ENCODE measurements at regions not wholly inside any gene's neighbourhood (a gene's known extent, or its start where the extent isn't known, plus 50 kb on each side); places are given as distances from the start of the nearest gene placed in this dataset.

DNA sequence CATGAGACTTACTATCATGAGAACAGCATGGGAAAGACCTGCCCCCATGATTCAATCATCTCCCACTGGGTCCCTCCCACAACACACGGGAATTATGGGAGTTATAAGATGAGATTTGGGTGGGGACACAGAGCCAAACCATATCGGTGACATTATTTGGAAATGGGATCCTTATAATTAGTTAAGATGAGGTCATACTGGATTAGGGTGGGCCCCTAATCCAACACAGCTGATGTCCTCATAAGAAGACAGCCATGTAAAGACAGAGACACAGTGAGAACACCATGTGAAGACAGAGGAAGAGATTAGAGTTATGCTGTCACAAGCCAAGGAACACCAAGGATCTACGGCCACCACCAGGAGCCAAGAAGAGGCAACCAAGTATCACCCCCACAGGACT is 161.7 kb downstream of the SPTSSA start:
- ChIA-PET CTCF (interaction anchor here (1.3 to 8.9 kb wide), 4 partner anchors 24 to 1725 kb away, joined by 3 to 71 read pairs (median 5); no protein-coding TSS in a partner anchor), POLR2A (no interaction called here)
- TF ChIP-seq, protein P1, sequence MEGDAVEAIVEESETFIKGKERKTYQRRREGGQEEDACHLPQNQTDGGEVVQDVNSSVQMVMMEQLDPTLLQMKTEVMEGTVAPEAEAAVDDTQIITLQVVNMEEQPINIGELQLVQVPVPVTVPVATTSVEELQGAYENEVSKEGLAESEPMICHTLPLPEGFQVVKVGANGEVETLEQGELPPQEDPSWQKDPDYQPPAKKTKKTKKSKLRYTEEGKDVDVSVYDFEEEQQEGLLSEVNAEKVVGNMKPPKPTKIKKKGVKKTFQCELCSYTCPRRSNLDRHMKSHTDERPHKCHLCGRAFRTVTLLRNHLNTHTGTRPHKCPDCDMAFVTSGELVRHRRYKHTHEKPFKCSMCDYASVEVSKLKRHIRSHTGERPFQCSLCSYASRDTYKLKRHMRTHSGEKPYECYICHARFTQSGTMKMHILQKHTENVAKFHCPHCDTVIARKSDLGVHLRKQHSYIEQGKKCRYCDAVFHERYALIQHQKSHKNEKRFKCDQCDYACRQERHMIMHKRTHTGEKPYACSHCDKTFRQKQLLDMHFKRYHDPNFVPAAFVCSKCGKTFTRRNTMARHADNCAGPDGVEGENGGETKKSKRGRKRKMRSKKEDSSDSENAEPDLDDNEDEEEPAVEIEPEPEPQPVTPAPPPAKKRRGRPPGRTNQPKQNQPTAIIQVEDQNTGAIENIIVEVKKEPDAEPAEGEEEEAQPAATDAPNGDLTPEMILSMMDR (IDR thresholded peaks at IDR 0.05; ENCODE audit: control extremely low read depth, extremely low read depth, low read depth, missing control alignments): no peak
- DNase-seq (ENCODE audit: extremely low spot score): no peak

DNA sequence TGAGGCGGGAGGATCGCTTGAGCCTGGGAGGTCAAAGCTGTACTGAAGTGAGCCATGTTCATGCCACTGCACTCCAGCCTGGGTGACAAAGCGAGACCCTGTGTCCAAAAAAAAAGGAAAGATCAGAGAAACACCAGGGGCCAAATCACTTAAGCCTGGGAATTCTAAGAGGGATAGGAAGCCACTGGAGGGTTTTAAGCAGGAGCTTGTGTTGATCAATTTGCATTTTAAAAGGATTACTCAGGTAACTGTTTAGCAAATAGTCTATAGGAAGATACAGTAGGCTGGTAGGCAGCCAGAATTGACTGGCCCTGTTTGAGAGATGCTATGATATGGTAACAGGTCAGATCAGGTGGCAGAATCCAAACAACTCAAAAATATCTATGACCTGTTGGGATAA is 162.7 kb downstream of the SPTSSA start:
- POLR2A ChIA-PET: no interaction called here
- CTCF ChIA-PET: no interaction called here
- TF ChIP-seq, protein P1 (IDR thresholded peaks at IDR 0.05; ENCODE audit: control extremely low read depth, extremely low read depth, low read depth, missing control alignments): no peak
- no peak for DNase-seq (ENCODE audit: extremely low spot score)

DNA sequence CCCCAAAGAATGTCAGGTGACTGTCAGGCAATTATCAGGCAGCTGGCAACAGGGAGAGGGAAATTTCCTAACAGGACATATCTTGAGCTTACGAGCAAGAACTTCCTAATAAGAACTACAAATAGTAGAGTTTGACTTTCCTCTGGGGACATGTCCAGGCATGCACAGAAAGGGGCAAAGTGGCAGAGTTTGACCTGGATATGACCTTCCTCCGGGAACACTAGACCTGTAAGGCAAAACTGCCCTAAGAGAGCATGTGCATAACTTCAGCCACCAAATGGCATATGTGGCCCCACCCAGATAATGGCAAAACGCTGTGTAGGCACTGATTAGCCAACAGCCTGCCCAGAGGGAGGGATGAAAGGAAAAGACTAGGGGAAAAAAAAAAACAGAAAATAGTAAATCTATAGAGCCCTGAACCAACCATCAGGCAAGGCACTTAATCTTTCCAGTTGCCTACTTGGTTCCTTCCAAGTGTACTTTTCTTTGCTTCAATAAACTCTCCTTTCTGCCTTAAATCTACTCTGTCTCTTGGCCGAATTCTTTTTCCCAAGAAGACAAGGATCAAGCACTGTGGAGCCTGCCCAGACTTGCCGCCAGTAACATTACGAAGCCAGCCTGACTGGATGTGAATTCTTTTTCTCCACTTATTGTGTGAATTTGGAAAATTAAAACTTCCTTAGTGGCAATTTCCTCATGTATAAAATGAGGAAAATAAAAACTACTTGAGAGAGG is 164.1 kb downstream of the SPTSSA start:
- TF ChIP-seq, protein P1 (IDR thresholded peaks at IDR 0.05; ENCODE audit: control extremely low read depth, extremely low read depth, low read depth, missing control alignments): no peak
- ChIA-PET CTCF (no interaction called here), POLR2A (no interaction called here)
- no peak for DNase-seq (ENCODE audit: extremely low spot score)

DNA sequence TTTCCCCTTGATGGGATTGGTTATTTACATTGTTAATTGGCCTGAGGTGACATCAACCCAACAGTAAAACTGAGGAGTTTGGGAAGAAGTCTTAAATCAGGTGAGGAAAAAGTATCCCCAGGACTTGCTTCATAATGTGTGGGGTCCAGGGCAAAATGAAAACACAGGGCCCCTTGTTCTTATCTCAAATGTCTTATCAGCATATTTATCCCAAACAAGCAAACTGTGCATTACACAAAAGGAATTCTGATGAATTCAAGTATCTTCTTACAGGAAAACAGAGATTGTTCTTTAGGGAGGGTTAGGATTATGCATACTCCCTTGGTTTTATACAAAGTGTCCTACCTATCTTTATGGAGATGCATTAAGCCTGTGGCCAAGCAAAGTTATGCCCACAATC is 178.4 kb downstream of the SPTSSA start:
- POLR2A ChIA-PET: no interaction called here
- CTCF ChIA-PET: no interaction called here
- TF ChIP-seq, protein P1 (IDR thresholded peaks at IDR 0.05; ENCODE audit: control extremely low read depth, extremely low read depth, low read depth, missing control alignments): no peak
- DNase-seq (ENCODE audit: extremely low spot score): no peak

DNA sequence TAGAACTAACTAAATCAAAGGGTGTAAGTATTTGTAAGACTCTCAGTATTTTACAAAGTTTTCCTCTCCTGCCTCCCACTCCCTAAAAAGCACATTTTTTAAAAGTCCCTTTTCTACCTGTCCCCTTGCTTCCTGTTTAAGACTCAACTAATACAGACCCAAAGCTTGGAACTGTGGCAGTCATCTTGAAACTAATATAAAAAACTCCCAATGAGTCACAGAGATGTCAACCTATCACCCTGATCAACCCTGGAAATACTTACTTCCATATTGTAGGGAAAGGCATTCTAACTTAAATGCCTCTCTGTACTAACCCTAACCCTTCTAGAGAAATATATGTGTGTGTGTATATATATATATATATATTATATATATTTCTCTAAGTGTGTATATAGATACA is 184.8 kb downstream of the SPTSSA start:
- ChIA-PET POLR2A (no interaction called here), CTCF (interaction anchor here (0.7 to 1.4 kb wide), 2 partner anchors 18 to 46 kb away, joined by 3 to 4 read pairs; no protein-coding TSS in a partner anchor)
- TF ChIP-seq, protein P1 (IDR thresholded peaks at IDR 0.05; ENCODE audit: control extremely low read depth, extremely low read depth, low read depth, missing control alignments): no peak
- no peak for DNase-seq (ENCODE audit: extremely low spot score)

DNA sequence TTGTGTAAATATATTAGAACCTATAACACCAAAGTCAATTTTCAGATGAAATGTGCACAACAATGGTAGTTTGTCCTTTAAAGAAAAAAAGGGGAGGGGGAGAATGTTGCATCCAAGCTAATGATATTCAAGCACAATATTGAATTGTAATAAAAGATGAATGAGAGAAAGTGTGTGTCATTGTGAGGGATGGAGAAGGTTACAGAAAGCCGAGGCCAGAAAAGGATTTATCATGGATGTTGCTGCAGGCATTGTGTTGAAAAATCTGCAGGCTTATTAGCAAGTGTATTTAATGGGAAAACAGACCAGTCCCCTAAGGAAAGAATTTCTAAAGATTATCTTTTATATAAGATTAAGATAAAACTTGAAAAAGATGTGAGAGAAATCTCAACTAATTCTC is 186.5 kb downstream of the SPTSSA start:
- ChIA-PET CTCF (interaction anchor here (0.8 kb wide), 1 partner anchor 16 kb away, joined by 3 read pairs; no protein-coding TSS in a partner anchor), POLR2A (no interaction called here)
- TF ChIP-seq, protein P1 (IDR thresholded peaks at IDR 0.05; ENCODE audit: control extremely low read depth, extremely low read depth, low read depth, missing control alignments): no peak
- DNase-seq (ENCODE audit: extremely low spot score): no peak
